IMR-90 (cell line): ENCODE measurements at regions not wholly inside any gene's neighbourhood (a gene's known extent, or its start where the extent isn't known, plus 50 kb on each side); places are given as distances from the start of the nearest gene placed in this dataset.

Source experiments
- ATAC-seq: fragments of 200-7000 bp; cut with Tn5 transposase; 2 replicates; pipeline ENCODE4 v1.9.1; 2020; ENCODE audit warnings: low read depth, mild to moderate bottlenecking, moderate library complexity
- BruUV-seq: library from RNA; stranded (reverse); fragments of 400-500 nt; replicated peaks from 2 replicates; lab custom pipeline; 2021; lab: Mats Ljungman, UMichigan
- CTCF ChIA-PET: fragments of 300-600 bp; formaldehyde crosslinking; extraction: SDS; loops from one replicate; lab custom pipeline; 2021; ENCODE audit warnings: antibody characterized with exemption; lab: Yijun Ruan, JAX
- POLR2A ChIA-PET: fragments of 300-600 bp; sonication (Branson Sonifier 250); formaldehyde crosslinking; loops from one replicate; lab custom pipeline; 2022; ENCODE audit warnings: antibody characterized with exemption; ENCODE audit not compliant: unreplicated experiment; lab: Charles Lee
- DNase-seq: peaks from one replicate; pipeline ENCODE4 v3.0.0; 2013
- H2AFZ ChIP-seq: replicated peaks from 2 replicates; pipeline ENCODE3; 2013; ENCODE audit warnings: low read length, mild to moderate bottlenecking; ENCODE audit not compliant: poor library complexity
- H2AK5ac ChIP-seq: 2 replicates; pipeline ENCODE4 v1.6.1; 2013; ENCODE audit warnings: low read depth, low read length, inconsistent platforms
- H2AK9ac ChIP-seq: replicated peaks from 2 replicates; pipeline ENCODE3; 2013; ENCODE audit warnings: mild to moderate bottlenecking, low read depth, low read length, moderate library complexity; ENCODE audit not compliant: poor library complexity
- H2BK120ac ChIP-seq: 2 replicates; pipeline ENCODE4 v1.6.1; 2013; ENCODE audit warnings: low read depth, low read length, inconsistent platforms
- H2BK15ac ChIP-seq: 3 replicates; pipeline ENCODE4 v1.6.1; 2013; ENCODE audit warnings: low read depth, low read length, inconsistent platforms
- H2BK20ac ChIP-seq: 2 replicates; pipeline ENCODE4 v1.6.1; 2013; ENCODE audit warnings: low read depth, mild to moderate bottlenecking, inconsistent platforms, low read length, moderate library complexity
- H2BK5ac ChIP-seq: 2 replicates; pipeline ENCODE4 v1.6.1; 2013; ENCODE audit warnings: mild to moderate bottlenecking, low read depth, low read length, inconsistent platforms; ENCODE audit not compliant: poor library complexity, severe bottlenecking
- H3K14ac ChIP-seq: replicated peaks from 2 replicates; pipeline ENCODE4 v1.6.1; 2013; ENCODE audit warnings: low read depth, low read length, inconsistent platforms
- H3K18ac ChIP-seq: 2 replicates; pipeline ENCODE4 v1.6.1; 2013; ENCODE audit warnings: low read depth, low read length, control low read depth
- H3K23ac ChIP-seq: 2 replicates; pipeline ENCODE4 v1.6.1; 2013; ENCODE audit warnings: low read depth, low read length, inconsistent platforms
- H3K27ac ChIP-seq: 2 replicates; pipeline ENCODE4 v1.5.1; 2013; ENCODE audit warnings: mild to moderate bottlenecking, control low read depth, low read length; ENCODE audit not compliant: insufficient read depth
- H3K27me3 ChIP-seq: 2 replicates; pipeline ENCODE4 v1.6.1; 2013; ENCODE audit warnings: low read length; ENCODE audit not compliant: control insufficient read depth, insufficient read depth
- H3K36me3 ChIP-seq: 2 replicates; pipeline ENCODE4 v1.6.1; 2013; ENCODE audit warnings: low read length, mixed read lengths; ENCODE audit not compliant: control insufficient read depth, insufficient read depth
- H3K4ac ChIP-seq: 2 replicates; pipeline ENCODE4 v1.6.1; 2013; ENCODE audit warnings: low read depth, low read length, inconsistent platforms
- H3K4me1 ChIP-seq: 2 replicates; pipeline ENCODE4 v1.6.1; 2013; ENCODE audit warnings: low read length, mixed read lengths; ENCODE audit not compliant: control insufficient read depth, insufficient read depth
- H3K4me2 ChIP-seq: 2 replicates; pipeline ENCODE4 v1.6.1; 2013; ENCODE audit warnings: low read depth, mild to moderate bottlenecking, control low read depth, low read length, moderate library complexity
- H3K4me3 ChIP-seq: 2 replicates; pipeline ENCODE4 v1.5.1; 2013; ENCODE audit warnings: low read depth, mild to moderate bottlenecking, control low read depth, low read length, moderate library complexity; ENCODE audit not compliant: insufficient read depth
- H3K56ac ChIP-seq: 2 replicates; pipeline ENCODE4 v1.6.1; 2013; ENCODE audit warnings: low read length, inconsistent platforms; ENCODE audit not compliant: insufficient read depth; ENCODE audit errors: extremely low read depth
- H3K79me1 ChIP-seq, 2 experiments: 2 replicates each; pipeline ENCODE4 v1.6.1; 2013; ENCODE audit warnings: low read length in 2 of 2, inconsistent platforms in 1 of 2, low read depth in 1 of 2
- H3K9ac ChIP-seq: 2 replicates; pipeline ENCODE4 v1.6.1; 2013; ENCODE audit warnings: low read depth, low read length, control low read depth
- H3K9me1 ChIP-seq: 2 replicates; pipeline ENCODE4 v1.6.1; 2013; ENCODE audit warnings: low read length, inconsistent platforms; ENCODE audit not compliant: insufficient read depth
- H3K9me3 ChIP-seq: 2 replicates; pipeline ENCODE4 v1.6.1; 2013; ENCODE audit warnings: low read length; ENCODE audit not compliant: control insufficient read depth, insufficient read depth
- H4K20me1 ChIP-seq: 2 replicates; pipeline ENCODE4 v1.6.1; 2013; ENCODE audit warnings: low read length, inconsistent platforms; ENCODE audit not compliant: insufficient read depth
- H4K5ac ChIP-seq: 2 replicates; pipeline ENCODE4 v1.6.1; 2013; ENCODE audit warnings: mild to moderate bottlenecking, low read depth, low read length, control low read depth
- H4K8ac ChIP-seq, 2 experiments: 2 replicates each; pipeline ENCODE4 v1.6.1; 2013; ENCODE audit warnings: low read depth in 2 of 2, low read length in 2 of 2, control low read depth in 1 of 2, inconsistent platforms in 1 of 2
- H4K91ac ChIP-seq: 2 replicates; pipeline ENCODE4 v1.6.1; 2013; ENCODE audit warnings: low read depth, low read length, inconsistent platforms; ENCODE audit not compliant: insufficient read depth
- BHLHE40 ChIP-seq: fragments of 150-350 bp; IDR thresholded peaks from 2 replicates; pipeline ENCODE4 v1.6.1; 2016; ENCODE audit warnings: mild to moderate bottlenecking, low read depth, low read length
- CEBPB ChIP-seq: IDR thresholded peaks from 2 replicates; pipeline ENCODE4 v1.6.1; 2012; ENCODE audit warnings: low read depth, low read length, improper control_type of control experiment
- FOS ChIP-seq: fragments of 150-350 bp; IDR thresholded peaks from 2 replicates; pipeline ENCODE4 v1.6.1; 2016; ENCODE audit warnings: low read depth, low read length
- MAFK ChIP-seq: IDR thresholded peaks from 2 replicates; pipeline ENCODE4 v1.6.1; 2012; ENCODE audit warnings: low read depth, low read length, improper control_type of control experiment
- MAZ ChIP-seq: IDR thresholded peaks from 2 replicates; pipeline ENCODE4 v1.6.1; 2012; ENCODE audit warnings: low read depth, mild to moderate bottlenecking, low read length, improper control_type of control experiment, moderate library complexity, borderline replicate concordance
- MXI1 ChIP-seq: IDR thresholded peaks from 2 replicates; pipeline ENCODE4 v1.6.1; 2012; ENCODE audit warnings: low read depth, mild to moderate bottlenecking, low read length, moderate library complexity, borderline replicate concordance
- NFE2L2 ChIP-seq: fragments of 150-350 bp; IDR thresholded peaks from 2 replicates; pipeline ENCODE4 v1.6.1; 2016; ENCODE audit warnings: low read depth, mild to moderate bottlenecking, low read length
- RCOR1 ChIP-seq: IDR thresholded peaks from 2 replicates; pipeline ENCODE4 v1.6.1; 2012; ENCODE audit warnings: mild to moderate bottlenecking, low read length, improper control_type of control experiment; ENCODE audit not compliant: insufficient replicate concordance
- SMC3 ChIP-seq: fragments of 150-350 bp; IDR thresholded peaks from 2 replicates; pipeline ENCODE4 v1.6.1; 2016; ENCODE audit warnings: low read depth, mild to moderate bottlenecking, antibody characterized with exemption, low read length, moderate library complexity
- WGBS, 2 experiments: methylation state at CpG; one replicate each; pipeline versions ENCODE4 v1.1.5 to v1.1.7; 2013; ENCODE audit warnings: missing lambda C conversion rate in 2 of 2; ENCODE audit not compliant: insufficient read length in 1 of 2; ENCODE audit errors: extremely low coverage in 2 of 2; 5-methylcytosine and 5-hydroxymethylcytosine counted together
- dilution Hi-C: fragments of 300-500 bp; cut with HindIII; formaldehyde crosslinking; loops from one replicate; pipeline ENCODE4 v1.14.3; 2018; ENCODE audit warnings: low sequenced_read_pairs; ENCODE audit not compliant: unreplicated experiment
- in situ Hi-C: fragments of 300-500 bp; cut with MboI; formaldehyde crosslinking; loops from 3 replicates; pipeline ENCODE4 v1.14.3; 2019; ENCODE audit warnings: low sequenced_read_pairs, inconsistent platforms, mixed read lengths
- intact Hi-C: fragments of 100-400 bp; cut with micrococcal nuclease; formaldehyde crosslinking; loops from 2 replicates; pipeline ENCODE4 v1.10.0; 2022

- Histone ChIP-seq H3K14ac (no peak overlapping the region), H2AK5ac (no peak overlapping the region), H2BK5ac (no peak overlapping the region), H2BK15ac (no peak overlapping the region), H3K27me3 (peaks cover 20% of the 10 kb centered on the region), H2AFZ (no peak overlapping the region), H3K27ac (no peak overlapping the region), H2BK120ac (no peak overlapping the region), H3K9me1 (no peaks in the 10 kb centered on the region), H3K4me3 (no peak overlapping the region), H3K4me1 (no peaks in the 10 kb centered on the region), H3K9ac (no peak overlapping the region), H3K9me3 (no peaks in the 10 kb centered on the region), H3K4ac (no peak overlapping the region), H2BK20ac (no peak overlapping the region), H3K56ac (no peak overlapping the region), H3K36me3 (no peaks in the 10 kb centered on the region), H4K20me1 (no peaks in the 10 kb centered on the region), H4K8ac (no peak overlapping the region), H4K5ac (no peak overlapping the region), H3K79me1 (no peaks in the 10 kb centered on the region), H3K23ac (no peak overlapping the region), H2AK9ac (no peak overlapping the region), H3K18ac (no peak overlapping the region), H3K4me2 (no peak overlapping the region), H4K91ac (no peak overlapping the region)
- intact Hi-C loops (no loop called here), dilution Hi-C loops (no loop called here), in situ Hi-C loops (no loop called here)
- ATAC-seq (no peak), DNase-seq (no peak)
- BruUV-seq = no TSS peak
- TF ChIP-seq FOS (no peak), NFE2L2 (no peak), MXI1 (no peak), MAFK (no peak), CEBPB (no peak), SMC3 (no peak), RCOR1 (no peak), MAZ (no peak), BHLHE40 (no peak)
- CTCF ChIA-PET = no interaction called here
- POLR2A ChIA-PET = no interaction called here
- no CpG with 5 or more reads among the region's 7 CpGs for WGBS, 2 experiments
These were observed 251.9 kb upstream of the HES1 start for GRCh38 chr3:193884027-193884426.
